H1 (cell line): ENCODE measurements at regions not wholly inside any gene's neighbourhood (a gene's known extent, or its start where the extent isn't known, plus 50 kb on each side); places are given as distances from the start of the nearest gene placed in this dataset.

Experiments
- CTCF ChIA-PET: fragments of 300-600 bp; sonication (Branson Sonifier 250); formaldehyde crosslinking; loops from one replicate; lab custom pipeline; 2021; ENCODE audit not compliant: partially characterized antibody; lab: Charles Lee
- POLR2A ChIA-PET: fragments of 300-600 bp; sonication (Branson Sonifier 250); formaldehyde crosslinking; loops from one replicate; lab custom pipeline; 2021; ENCODE audit warnings: inconsistent platforms; ENCODE audit not compliant: partially characterized antibody; lab: Charles Lee
- DNase-seq, 2 experiments: peaks; one replicate each; pipeline versions ENCODE4 v3.0.0 to v3.0.0-alpha.2; 2010 to 2022; ENCODE audit warnings: low spot score in 2 of 2, low read depth in 1 of 2, mixed read lengths in 1 of 2
- FAIRE-seq: peaks from 2 replicates; lab custom pipeline; 2011; peaks lifted over from hg19 to GRCh38; lab: Jason Lieb, UNC
- H2AFZ ChIP-seq: 2 replicates; pipeline ENCODE4 v1.8.1; 2012; ENCODE audit warnings: low read length, inconsistent platforms
- H2AK5ac ChIP-seq: 2 replicates; pipeline ENCODE4 v1.6.1; 2013; ENCODE audit warnings: low read depth, low read length
- H2BK120ac ChIP-seq: replicated peaks from 2 replicates; pipeline ENCODE3; 2013; ENCODE audit warnings: low read depth, low read length, inconsistent platforms
- H2BK12ac ChIP-seq: 2 replicates; pipeline ENCODE4 v1.6.1; 2013; ENCODE audit warnings: low read depth, low read length
- H2BK15ac ChIP-seq: 2 replicates; pipeline ENCODE4 v1.6.1; 2013; ENCODE audit warnings: low read length
- H2BK20ac ChIP-seq: 2 replicates; pipeline ENCODE4 v1.6.1; 2013; ENCODE audit warnings: low read length
- H2BK5ac ChIP-seq: 2 replicates; pipeline ENCODE4 v1.6.1; 2013; ENCODE audit warnings: low read depth, low read length
- H3K14ac ChIP-seq: 2 replicates; pipeline ENCODE4 v1.6.1; 2013; ENCODE audit warnings: inconsistent platforms; ENCODE audit not compliant: insufficient read length
- H3K18ac ChIP-seq: 2 replicates; pipeline ENCODE4 v1.6.1; 2013; ENCODE audit warnings: low read length; ENCODE audit errors: extremely low read depth
- H3K23ac ChIP-seq: 2 replicates; pipeline ENCODE4 v1.6.1; 2013; ENCODE audit warnings: inconsistent platforms; ENCODE audit not compliant: insufficient read length
- H3K23me2 ChIP-seq: 2 replicates; pipeline ENCODE4 v1.6.1; 2013; ENCODE audit warnings: low read depth, low read length
- H3K27ac ChIP-seq: 2 replicates; pipeline ENCODE4 v1.6.1; 2011; ENCODE audit warnings: low read depth, low read length, inconsistent platforms
- H3K27me3 ChIP-seq, 4 experiments: replicated peaks in 1 of 4; 1 replicate in 1 of 4; 2 replicates in 3 of 4; pipeline versions ENCODE4 v1.6.1 to v1.8.1; 2011 to 2013; ENCODE audit warnings: low read length in 3 of 4, mild to moderate bottlenecking in 3 of 4, inconsistent platforms in 2 of 4, mixed read lengths in 2 of 4, moderate library complexity in 1 of 4; ENCODE audit not compliant: control insufficient read depth in 3 of 4, insufficient read depth in 3 of 4; ENCODE audit errors: extremely low read depth in 1 of 4
- H3K36me3 ChIP-seq, 4 experiments: 2 replicates each; pipeline versions ENCODE4 v1.6.1 to v1.8.1; 2011 to 2013; ENCODE audit warnings: mild to moderate bottlenecking in 4 of 4, low read length in 3 of 4, moderate library complexity in 2 of 4, control low read depth in 1 of 4, inconsistent platforms in 1 of 4; ENCODE audit not compliant: insufficient read depth in 4 of 4, control insufficient read depth in 2 of 4
- H3K4ac ChIP-seq: replicated peaks from 2 replicates; pipeline ENCODE3; 2013; ENCODE audit warnings: low read length, low read depth, mixed read lengths, inconsistent platforms; ENCODE audit not compliant: insufficient read length
- H3K4me1 ChIP-seq, 4 experiments: replicated peaks in 1 of 4; 1 replicate in 1 of 4; 2 replicates in 3 of 4; pipeline versions ENCODE4 v1.6.1 to v1.8.1; 2011 to 2013; ENCODE audit warnings: low read length in 3 of 4, inconsistent platforms in 2 of 4, mixed read lengths in 1 of 4; ENCODE audit not compliant: insufficient read depth in 4 of 4, control insufficient read depth in 3 of 4
- H3K4me2 ChIP-seq, 2 experiments: 2 replicates each; pipeline versions ENCODE4 v1.6.1 to v1.8.1; 2011 to 2013; ENCODE audit warnings: low read depth in 2 of 2, low read length in 2 of 2, control low read depth in 1 of 2, inconsistent platforms in 1 of 2, mild to moderate bottlenecking in 1 of 2; ENCODE audit not compliant: insufficient read depth in 1 of 2
- H3K4me3 ChIP-seq, 4 experiments: fragments of 200-600, 300-600 bp in 1 of 4; sonication (generic), shearing (Covaris generic), sonication (Bioruptor Twin) in 1 of 4; 2 replicates each; pipeline versions ENCODE4 v1.5.1 to v1.8.1; 2011 to 2016; ENCODE audit warnings: low read length in 4 of 4, low read depth in 3 of 4, control low read depth in 2 of 4, inconsistent platforms in 2 of 4, mild to moderate bottlenecking in 2 of 4, mixed read lengths in 1 of 4, moderate library complexity in 1 of 4; ENCODE audit not compliant: insufficient read depth in 2 of 4; ENCODE audit errors: extremely low read depth in 1 of 4
- H3K56ac ChIP-seq: replicated peaks from 2 replicates; pipeline ENCODE3; 2013; ENCODE audit warnings: low read depth, mild to moderate bottlenecking, mixed read lengths, low read length, inconsistent platforms; ENCODE audit not compliant: insufficient read length
- H3K79me1 ChIP-seq: 2 replicates; pipeline ENCODE4 v1.6.1; 2013; ENCODE audit warnings: low read depth, low read length, control low read depth
- H3K79me2 ChIP-seq, 2 experiments: 2 replicates each; pipeline versions ENCODE4 v1.6.1 to v1.8.1; 2012 to 2013; ENCODE audit warnings: low read length in 2 of 2, mild to moderate bottlenecking in 2 of 2, inconsistent platforms in 1 of 2; ENCODE audit not compliant: insufficient read depth in 2 of 2, control insufficient read depth in 1 of 2
- H3K9ac ChIP-seq, 4 experiments: replicated peaks in 1 of 4; 1 replicate in 1 of 4; 2 replicates in 3 of 4; pipeline versions ENCODE4 v1.6.1 to v1.8.1; 2011 to 2013; ENCODE audit warnings: low read depth in 3 of 4, low read length in 3 of 4, control low read depth in 2 of 4, mild to moderate bottlenecking in 2 of 4, moderate library complexity in 2 of 4, inconsistent platforms in 1 of 4; ENCODE audit errors: extremely low read depth in 1 of 4
- H3K9me3 ChIP-seq, 2 experiments: 2 replicates each; pipeline versions ENCODE4 v1.6.1 to v1.8.1; 2012 to 2013; ENCODE audit warnings: mild to moderate bottlenecking in 2 of 2, moderate library complexity in 2 of 2, control low read depth in 1 of 2, inconsistent platforms in 1 of 2, low read depth in 1 of 2, low read length in 1 of 2, mixed read lengths in 1 of 2; ENCODE audit not compliant: insufficient read depth in 2 of 2
- H4K20me1 ChIP-seq, 2 experiments: replicated peaks in 1 of 2; 2 replicates each; pipeline versions ENCODE3 to v1.8.1; 2011 to 2013; ENCODE audit warnings: inconsistent platforms in 2 of 2, low read length in 2 of 2, mild to moderate bottlenecking in 1 of 2; ENCODE audit not compliant: insufficient read depth in 2 of 2, control insufficient read depth in 1 of 2
- H4K5ac ChIP-seq: 2 replicates; pipeline ENCODE4 v1.6.1; 2013; ENCODE audit warnings: low read length, low read depth, mixed read lengths, inconsistent platforms; ENCODE audit not compliant: insufficient read length
- H4K8ac ChIP-seq: 2 replicates; pipeline ENCODE4 v1.8.0; 2013; ENCODE audit warnings: mild to moderate bottlenecking, moderate library complexity, low read length, inconsistent platforms; ENCODE audit not compliant: insufficient read depth; ENCODE audit errors: extremely low read depth
- H4K91ac ChIP-seq: replicated peaks from 2 replicates; pipeline ENCODE3; 2013; ENCODE audit warnings: low read length, mixed read lengths, inconsistent platforms; ENCODE audit not compliant: insufficient read length
- BCL11A ChIP-seq, 2 experiments: IDR thresholded peaks; one replicate each; pipeline ENCODE4 v1.6.1; 2011; ENCODE audit warnings: low read depth in 2 of 2, low read length in 2 of 2, mild to moderate bottlenecking in 2 of 2
- BRCA1 ChIP-seq: IDR thresholded peaks from 2 replicates; pipeline ENCODE4 v1.6.1; 2012; ENCODE audit warnings: low read depth, low read length, improper control_type of control experiment
- EGR1 ChIP-seq: IDR thresholded peaks from 2 replicates; pipeline ENCODE4 v1.6.1; 2011; ENCODE audit warnings: low read depth, low read length, borderline replicate concordance
- GABPA ChIP-seq: IDR thresholded peaks from 2 replicates; pipeline ENCODE4 v1.6.1; 2011; ENCODE audit warnings: mild to moderate bottlenecking, low read length, moderate library complexity, borderline replicate concordance; ENCODE audit not compliant: insufficient read depth
- POU5F1 ChIP-seq: IDR thresholded peaks from 2 replicates; pipeline ENCODE4 v1.6.1; 2011; ENCODE audit warnings: low read depth, mild to moderate bottlenecking, low read length, moderate library complexity
- RFX5 ChIP-seq: IDR thresholded peaks from 2 replicates; pipeline ENCODE4 v1.6.1; 2011; ENCODE audit warnings: low read depth, low read length, improper control_type of control experiment, borderline replicate concordance
- SIN3A ChIP-seq, 2 experiments: IDR thresholded peaks in 1 of 2; conservative IDR thresholded peaks in 1 of 2; 2 replicates each; pipeline ENCODE4 v1.6.1; 2011 to 2012; ENCODE audit warnings: low read length in 2 of 2, improper control_type of control experiment in 1 of 2, low read depth in 1 of 2, mild to moderate bottlenecking in 1 of 2
- SIRT6 ChIP-seq: IDR thresholded peaks from one replicate; pipeline ENCODE4 v1.7.1; 2012; ENCODE audit warnings: low read length, inconsistent platforms
- SIX5 ChIP-seq: IDR thresholded peaks from 2 replicates; pipeline ENCODE4 v1.6.1; 2011; ENCODE audit warnings: mild to moderate bottlenecking, low read depth, low read length
- WGBS, 2 experiments: shearing (Covaris generic) in 1 of 2; methylation state at CpG; one replicate each; pipeline versions ENCODE4 v1.1.6 to v1.1.7; 2013 to 2015; ENCODE audit warnings: low lambda C conversion rate in 2 of 2, mixed read lengths in 2 of 2, inconsistent platforms in 1 of 2, low coverage in 1 of 2, missing lambda C conversion rate in 1 of 2; ENCODE audit not compliant: insufficient replicate concordance in 2 of 2, insufficient coverage in 1 of 2, insufficient read length in 1 of 2; ENCODE audit errors: extremely low coverage in 1 of 2, missing lambda C conversion rate in 1 of 2; 5-methylcytosine and 5-hydroxymethylcytosine counted together

DNA sequence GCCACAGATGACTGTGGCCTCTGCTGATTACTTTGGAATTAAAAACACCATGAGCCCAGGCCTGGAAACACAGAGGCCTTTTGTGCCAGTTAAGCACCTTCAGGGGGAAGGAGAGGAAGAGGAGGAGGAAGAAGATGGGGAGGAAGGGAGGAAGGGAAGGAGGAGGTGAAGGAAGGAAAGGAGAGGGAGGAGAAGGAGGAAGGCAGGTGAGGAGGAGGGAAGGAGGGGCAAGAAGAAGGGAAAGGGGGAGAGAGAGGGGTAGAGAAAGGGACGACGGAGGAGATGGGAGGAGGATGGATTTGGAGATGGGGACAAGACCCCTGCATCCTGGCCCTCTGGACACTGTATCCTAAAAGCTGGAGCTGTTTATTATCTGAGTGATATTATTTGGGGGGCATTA, 231.0 kb downstream of the UQCRFS1 start:
- Histone ChIP-seq H3K56ac (no peak overlapping the region), H3K18ac (no peak overlapping the region), H3K27ac (no peak overlapping the region), H3K9ac (no peak overlapping the region), H2BK12ac (no peak overlapping the region), H4K91ac (no peak overlapping the region), H3K23me2 (no peaks in the 10 kb centered on the region), H3K27me3 (no peaks in the 10 kb centered on the region; a peak in 1 of 7 replicates), H2BK120ac (no peak overlapping the region), H4K5ac (no peak overlapping the region), H3K36me3 (no peaks in the 10 kb centered on the region), H3K4me1 (no peaks in the 10 kb centered on the region; a peak in 1 of 7 replicates), H2BK15ac (no peak overlapping the region), H4K8ac (no peak overlapping the region), H3K79me2 (no peaks in the 10 kb centered on the region), H2AFZ (no peak overlapping the region), H3K4me3 (no peak overlapping the region), H3K9me3 (no peaks in the 10 kb centered on the region), H3K79me1 (no peaks in the 10 kb centered on the region), H3K14ac (no peak overlapping the region), H2BK5ac (no peak overlapping the region), H3K23ac (no peak overlapping the region), H3K4ac (no peak overlapping the region), H4K20me1 (no peaks in the 10 kb centered on the region), H3K4me2 (no peak overlapping the region), H2AK5ac (no peak overlapping the region), H2BK20ac (no peak overlapping the region)
- 92 to 100% methylated on average over 2 of the region's 2 CpGs for WGBS, 2 experiments
- POLR2A ChIA-PET, result interaction anchor here (0.7 kb wide), 1 partner anchor 231 kb away, joined by 3 read pairs; the partner anchor contains the start of gene UQCRFS1
- DNase-seq, result no peak
- FAIRE-seq, result no peak
- CTCF ChIA-PET, result interaction anchor here (1.2 to 2.1 kb wide), 3 partner anchors 9 to 278 kb away, joined by 3 to 9 read pairs (median 5); no protein-coding TSS in a partner anchor
- TF ChIP-seq POU5F1 (no peak), GABPA (no peak), SIRT6 (no peak), SIX5 (no peak), RFX5 (no peak), EGR1 (no peak), BRCA1 (no peak), BCL11A (IDR thresholded peaks at IDR 0.05; ENCODE audit: low read depth in 2 of 2, low read length in 2 of 2) (no peak), SIN3A (conservative IDR thresholded peaks at IDR 0.05 in 1 of 2, IDR thresholded peaks at IDR 0.05 in 1 of 2; ENCODE audit: low read depth in 1 of 2, low read length in 2 of 2) (no peak)
